ENCODE measurements at regions not wholly inside any gene's neighbourhood (a gene's known extent, or its start where the extent isn't known, plus 50 kb on each side); places are given as distances from the start of the nearest gene placed in this dataset.
"Not testable (repeated sequence)": the region's sequence is repeated elsewhere in the genome, so short reads cannot be mapped to it uniquely, and the experiment has no call there.

DNA sequence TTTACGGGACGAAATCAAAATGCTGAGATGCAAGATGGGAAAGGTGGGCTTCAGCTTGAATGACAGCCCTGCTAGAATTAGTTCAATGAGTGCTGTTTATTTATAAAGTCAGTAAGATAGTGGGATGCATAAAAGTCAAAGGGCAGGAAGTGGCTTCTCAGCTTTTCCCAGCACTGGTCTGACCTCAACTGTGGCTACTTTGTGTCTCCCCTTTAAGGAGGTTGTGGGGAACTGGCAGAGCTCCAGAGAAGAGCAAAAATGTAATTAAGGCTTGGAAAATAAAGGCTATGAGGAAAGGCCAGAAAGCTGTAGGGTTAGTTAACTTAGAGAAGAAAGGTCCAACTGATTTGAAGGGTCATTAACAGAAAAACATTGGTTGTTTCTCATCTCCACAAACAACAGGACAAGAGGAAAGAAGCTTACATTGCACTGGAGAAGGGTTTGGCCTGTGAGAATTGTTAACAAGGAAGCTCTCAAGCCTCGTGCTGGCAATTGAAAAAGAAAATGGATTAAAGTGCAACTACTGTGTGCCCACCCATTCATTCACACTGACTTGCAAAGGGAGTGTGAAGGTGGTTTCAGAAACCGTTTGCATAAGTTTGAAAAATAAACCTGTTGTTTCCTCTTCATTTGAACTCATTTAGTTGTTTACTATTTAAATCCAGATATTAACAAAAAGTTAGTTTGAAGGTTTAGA, 68.8 kb upstream of the CD28 start:
- TF ChIP-seq, protein P1, sequence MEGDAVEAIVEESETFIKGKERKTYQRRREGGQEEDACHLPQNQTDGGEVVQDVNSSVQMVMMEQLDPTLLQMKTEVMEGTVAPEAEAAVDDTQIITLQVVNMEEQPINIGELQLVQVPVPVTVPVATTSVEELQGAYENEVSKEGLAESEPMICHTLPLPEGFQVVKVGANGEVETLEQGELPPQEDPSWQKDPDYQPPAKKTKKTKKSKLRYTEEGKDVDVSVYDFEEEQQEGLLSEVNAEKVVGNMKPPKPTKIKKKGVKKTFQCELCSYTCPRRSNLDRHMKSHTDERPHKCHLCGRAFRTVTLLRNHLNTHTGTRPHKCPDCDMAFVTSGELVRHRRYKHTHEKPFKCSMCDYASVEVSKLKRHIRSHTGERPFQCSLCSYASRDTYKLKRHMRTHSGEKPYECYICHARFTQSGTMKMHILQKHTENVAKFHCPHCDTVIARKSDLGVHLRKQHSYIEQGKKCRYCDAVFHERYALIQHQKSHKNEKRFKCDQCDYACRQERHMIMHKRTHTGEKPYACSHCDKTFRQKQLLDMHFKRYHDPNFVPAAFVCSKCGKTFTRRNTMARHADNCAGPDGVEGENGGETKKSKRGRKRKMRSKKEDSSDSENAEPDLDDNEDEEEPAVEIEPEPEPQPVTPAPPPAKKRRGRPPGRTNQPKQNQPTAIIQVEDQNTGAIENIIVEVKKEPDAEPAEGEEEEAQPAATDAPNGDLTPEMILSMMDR (conservative IDR thresholded peaks at IDR 0.05; ENCODE audit: low read depth, low read length), result no peak
- no peak for TF ChIP-seq EZH2 (IDR thresholded peaks at IDR 0.05; ENCODE audit: borderline replicate concordance, low read depth, low read length, poor library complexity, severe bottlenecking)
- DNase-seq (ENCODE audit: low spot score), result no peak
- no TSS peak for BruUV-seq (replicated peaks)
- Histone ChIP-seq H3K4me3 (ENCODE audit: low read depth, low read length, poor library complexity, severe bottlenecking) (no peak overlapping the region), H3K9me3 (ENCODE audit: low read depth, low read length, poor library complexity, severe bottlenecking) (no peaks in the 10 kb centered on the region), H3K27me3 (replicated peaks; ENCODE audit: insufficient read depth, low read depth, low read length, poor library complexity) (no peaks in the 10 kb centered on the region), H3K36me3 (ENCODE audit: insufficient read depth, low read length, poor library complexity, severe bottlenecking) (no peaks in the 10 kb centered on the region), H3K27ac (ENCODE audit: low read depth, low read length, poor library complexity, severe bottlenecking) (no peak overlapping the region), H3K4me1 (ENCODE audit: insufficient read depth, low read length, poor library complexity, severe bottlenecking) (peaks cover 4% of the 10 kb centered on the region)
- POLR2A ChIA-PET (ENCODE audit: low non-redundant PET), result no interaction called here
- intact Hi-C loops (cut with micrococcal nuclease; ENCODE audit: unreplicated experiment), result no loop called here
- CTCF ChIA-PET, result no interaction called here

DNA sequence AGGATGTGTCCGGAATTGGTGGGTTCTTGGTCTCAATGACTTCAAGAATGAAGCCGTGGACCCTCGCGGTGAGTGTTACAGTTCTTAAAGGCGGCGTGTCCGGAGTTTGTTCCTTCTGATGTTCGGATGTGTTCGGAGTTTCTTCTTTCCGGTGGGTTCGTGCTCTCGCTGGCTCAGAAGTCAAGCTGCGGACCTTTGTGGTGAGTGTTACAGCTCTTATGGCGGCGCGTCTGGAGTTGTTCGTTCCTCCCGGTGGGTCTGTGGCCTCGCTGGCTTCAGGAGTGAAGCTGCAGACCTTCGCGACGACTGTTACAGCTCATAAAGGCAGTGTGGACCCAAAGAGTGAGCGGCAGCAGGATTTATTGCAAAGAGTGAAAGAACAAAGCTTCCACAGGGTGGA, 64.6 kb upstream of the CD28 start:
- H3K9me3 ChIP-seq (ENCODE audit: low read depth, low read length, poor library complexity, severe bottlenecking); POLR2A ChIA-PET (ENCODE audit: low non-redundant PET); H3K36me3 ChIP-seq (ENCODE audit: insufficient read depth, low read length, poor library complexity, severe bottlenecking); H3K27ac ChIP-seq (ENCODE audit: low read depth, low read length, poor library complexity, severe bottlenecking); CTCF ChIA-PET; DNase-seq (ENCODE audit: low spot score); H3K4me1 ChIP-seq (ENCODE audit: insufficient read depth, low read length, poor library complexity, severe bottlenecking); H3K4me3 ChIP-seq (ENCODE audit: low read depth, low read length, poor library complexity, severe bottlenecking); H3K27me3 ChIP-seq (replicated peaks; ENCODE audit: insufficient read depth, low read depth, low read length, poor library complexity); intact Hi-C loops (cut with micrococcal nuclease; ENCODE audit: unreplicated experiment); BruUV-seq (replicated peaks): not testable (repeated sequence)

DNA sequence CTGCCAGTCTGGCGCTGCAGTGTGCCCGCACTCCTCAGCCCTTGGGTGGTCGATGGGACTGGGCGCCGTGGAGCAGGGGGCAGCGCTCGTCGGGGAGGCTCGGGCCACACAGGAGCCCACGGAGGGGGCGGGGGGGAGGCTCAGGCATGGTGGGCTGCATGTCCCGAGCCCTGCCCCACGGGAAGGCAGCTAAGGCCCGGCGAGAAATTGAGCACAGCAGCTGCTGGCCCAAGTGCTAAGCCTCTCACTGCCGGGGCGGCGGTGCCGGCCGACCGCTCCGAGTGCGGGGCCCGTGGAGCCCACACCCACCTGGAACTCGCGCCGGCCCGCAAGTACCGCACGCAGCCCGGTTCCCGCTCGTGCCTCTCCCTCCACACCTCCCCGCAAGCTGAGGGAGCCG, 63.6 kb upstream of the CD28 start:
- intact Hi-C loops (cut with micrococcal nuclease; ENCODE audit: unreplicated experiment); H3K36me3 ChIP-seq (ENCODE audit: insufficient read depth, low read length, poor library complexity, severe bottlenecking); H3K4me1 ChIP-seq (ENCODE audit: insufficient read depth, low read length, poor library complexity, severe bottlenecking); POLR2A ChIA-PET (ENCODE audit: low non-redundant PET); H3K4me3 ChIP-seq (ENCODE audit: low read depth, low read length, poor library complexity, severe bottlenecking); BruUV-seq (replicated peaks); DNase-seq (ENCODE audit: low spot score); H3K27me3 ChIP-seq (replicated peaks; ENCODE audit: insufficient read depth, low read depth, low read length, poor library complexity); H3K9me3 ChIP-seq (ENCODE audit: low read depth, low read length, poor library complexity, severe bottlenecking); H3K27ac ChIP-seq (ENCODE audit: low read depth, low read length, poor library complexity, severe bottlenecking): not testable (repeated sequence)
- CTCF ChIA-PET, result interaction anchor here (0.5 kb wide), 1 partner anchor 1069 kb away, joined by 3 read pairs; no protein-coding TSS in a partner anchor

DNA sequence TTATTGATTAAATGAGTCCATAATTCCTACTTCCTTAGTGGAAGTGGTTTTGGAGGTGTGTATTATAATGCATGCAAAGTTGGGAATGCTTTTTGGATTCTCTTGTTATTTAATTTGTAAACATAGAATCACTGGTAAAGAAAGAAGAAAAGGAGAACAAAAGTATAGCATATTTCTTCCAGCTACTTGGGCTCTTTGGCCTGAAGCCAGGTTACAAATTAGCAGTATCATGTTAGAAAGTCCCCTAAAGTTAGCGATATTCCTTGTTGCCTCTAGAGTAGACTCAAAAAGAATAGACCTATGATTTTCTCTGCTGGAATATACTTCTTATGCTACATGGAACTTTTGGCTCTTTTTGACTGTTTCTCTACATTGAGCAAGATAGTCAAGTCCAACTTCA, 60.6 kb upstream of the CD28 start:
- H3K9me3 ChIP-seq (ENCODE audit: low read depth, low read length, poor library complexity, severe bottlenecking), result no peaks in the 10 kb centered on the region
- H3K36me3 ChIP-seq (ENCODE audit: insufficient read depth, low read length, poor library complexity, severe bottlenecking), result no peaks in the 10 kb centered on the region
- H3K27me3 ChIP-seq (replicated peaks; ENCODE audit: insufficient read depth, low read depth, low read length, poor library complexity), result no peaks in the 10 kb centered on the region
- POLR2A ChIA-PET (ENCODE audit: low non-redundant PET), result no interaction called here
- no peak for TF ChIP-seq EZH2 (IDR thresholded peaks at IDR 0.05; ENCODE audit: borderline replicate concordance, low read depth, low read length, poor library complexity, severe bottlenecking)
- TF ChIP-seq, protein P1 (conservative IDR thresholded peaks at IDR 0.05; ENCODE audit: low read depth, low read length), result no peak
- intact Hi-C loops (cut with micrococcal nuclease; ENCODE audit: unreplicated experiment), result no loop called here
- CTCF ChIA-PET, result no interaction called here
- H3K4me3 ChIP-seq (ENCODE audit: low read depth, low read length, poor library complexity, severe bottlenecking), result no peak overlapping the region
- DNase-seq (ENCODE audit: low spot score), result no peak
- peaks cover 18% of the 10 kb centered on the region for H3K4me1 ChIP-seq (ENCODE audit: insufficient read depth, low read length, poor library complexity, severe bottlenecking)
- no TSS peak for BruUV-seq (replicated peaks)
- H3K27ac ChIP-seq (ENCODE audit: low read depth, low read length, poor library complexity, severe bottlenecking), result no peak overlapping the region
